HG03457 (cell line): ENCODE measurements at regions not wholly inside any gene's neighbourhood (a gene's known extent, or its start where the extent isn't known, plus 50 kb on each side); places are given as distances from the start of the nearest gene placed in this dataset.

Experiments used
- ATAC-seq: cut with Tn5 transposase; IDR thresholded peaks from one replicate; pipeline ENCODE4 v1.9.1; 2021; ENCODE audit warnings: moderate number of reproducible peaks; ENCODE audit not compliant: unreplicated experiment

DNA sequence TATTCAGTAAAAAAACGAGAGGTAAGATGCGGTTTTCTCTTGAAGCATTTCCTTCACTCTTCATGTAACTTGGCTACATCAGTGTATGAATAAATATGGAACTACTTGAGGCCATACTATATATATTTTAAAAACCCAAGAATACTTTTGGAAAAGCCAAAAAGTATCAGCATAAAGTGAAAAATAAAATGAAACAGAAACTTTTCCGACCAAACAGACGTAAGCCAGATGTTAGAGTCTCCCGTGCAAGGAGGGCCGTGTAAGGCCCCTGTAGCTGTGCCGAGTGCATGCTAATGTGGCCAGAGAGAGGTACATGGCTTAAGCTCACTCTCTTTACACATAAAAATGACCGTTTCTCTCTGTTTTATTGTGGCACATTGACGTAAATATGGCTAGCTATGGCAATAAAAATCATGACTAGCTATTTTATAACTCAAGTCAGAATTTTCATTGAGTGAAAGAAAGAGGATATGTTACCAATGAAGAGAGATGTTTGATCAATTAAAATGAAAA is 140.1 kb upstream of the GMDS start:
- no peak for ATAC-seq

GRCh38 chr6:2384528-2384927 is 139.1 kb upstream of the GMDS start:
- no peak for ATAC-seq

- ATAC-seq, result no peak
These were observed 136.7 kb upstream of the GMDS start for GRCh38 chr6:2381872-2382661.

DNA sequence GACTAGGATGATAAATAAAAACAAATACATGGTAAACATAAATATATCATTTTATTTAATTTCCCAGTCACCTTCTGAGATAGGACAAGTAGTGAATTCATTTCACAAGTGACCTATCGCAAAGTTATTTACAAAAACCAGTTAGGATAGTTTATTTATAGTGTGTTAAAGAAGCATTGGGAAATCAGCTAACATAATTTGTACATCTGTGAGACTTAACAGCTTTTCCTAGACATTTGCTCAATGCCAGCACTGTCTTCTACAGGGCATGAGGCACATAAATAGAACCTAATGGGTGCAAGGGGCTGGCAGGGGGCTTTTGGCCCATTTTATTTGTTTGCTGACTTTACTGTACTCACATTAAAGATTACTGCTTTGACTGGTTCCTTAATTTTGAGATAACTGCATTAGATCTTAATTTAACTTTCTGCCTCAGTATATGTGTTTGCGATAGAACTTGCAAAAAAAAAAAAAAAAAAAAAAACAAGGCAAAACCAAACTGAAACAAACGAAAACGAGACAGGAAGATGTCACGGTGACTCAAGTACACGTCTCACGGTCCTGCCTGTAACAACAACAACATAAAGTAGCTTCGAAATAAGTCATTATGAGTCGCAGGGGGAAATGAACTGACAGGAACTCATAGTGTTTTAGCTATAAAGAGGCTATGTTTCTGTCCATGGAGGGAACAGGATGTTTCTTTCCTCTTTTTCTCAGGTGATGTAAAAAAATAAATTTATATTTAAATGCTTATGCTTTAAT is 133.7 kb upstream of the GMDS start:
- no peak for ATAC-seq

GRCh38 chr6:2378046-2378657 is 132.7 kb upstream of the GMDS start:
- ATAC-seq, result no peak

GRCh38 chr6:2376429-2377355 is 131.3 kb upstream of the GMDS start:
- no peak for ATAC-seq

DNA sequence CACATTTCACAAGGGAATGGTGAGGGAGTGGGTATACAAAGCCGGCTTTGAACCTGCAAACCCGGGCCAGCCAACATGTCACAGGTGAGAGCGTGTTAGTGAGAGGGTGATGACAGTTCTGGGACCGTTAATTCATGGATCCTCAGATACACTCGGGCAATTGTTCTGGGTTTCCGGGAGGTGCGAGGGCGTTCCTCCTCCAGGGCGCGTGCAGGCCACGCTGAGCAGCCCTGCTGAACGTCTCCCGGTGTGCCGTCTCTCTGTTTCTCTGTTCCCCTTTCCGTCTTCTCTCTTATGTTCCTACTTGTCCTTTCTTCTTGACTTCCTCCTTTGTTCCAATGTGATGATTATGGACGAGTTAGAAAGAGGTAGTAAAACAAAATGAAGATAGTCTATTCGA is 130.0 kb upstream of the GMDS start:
- ATAC-seq, result no peak

DNA sequence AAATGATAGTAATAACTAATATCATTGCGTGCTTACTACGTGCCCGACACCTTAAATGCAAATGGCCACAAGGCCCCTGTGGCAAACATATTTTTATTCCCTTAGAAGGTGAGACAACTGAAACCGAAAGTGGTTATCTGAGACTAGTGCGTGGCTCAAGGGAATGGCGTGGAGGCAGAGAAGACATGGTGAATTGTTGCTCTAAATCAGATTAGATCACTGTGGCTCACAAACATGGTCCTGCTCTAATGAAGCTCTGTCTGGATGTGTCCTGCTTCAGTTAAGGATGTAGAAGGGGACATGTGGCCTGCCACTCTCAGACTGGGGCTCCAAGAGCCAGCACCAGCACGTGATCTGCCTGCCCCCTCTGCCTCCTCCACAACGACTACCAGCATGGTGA is 124.2 kb upstream of the GMDS start:
- no peak for ATAC-seq

DNA sequence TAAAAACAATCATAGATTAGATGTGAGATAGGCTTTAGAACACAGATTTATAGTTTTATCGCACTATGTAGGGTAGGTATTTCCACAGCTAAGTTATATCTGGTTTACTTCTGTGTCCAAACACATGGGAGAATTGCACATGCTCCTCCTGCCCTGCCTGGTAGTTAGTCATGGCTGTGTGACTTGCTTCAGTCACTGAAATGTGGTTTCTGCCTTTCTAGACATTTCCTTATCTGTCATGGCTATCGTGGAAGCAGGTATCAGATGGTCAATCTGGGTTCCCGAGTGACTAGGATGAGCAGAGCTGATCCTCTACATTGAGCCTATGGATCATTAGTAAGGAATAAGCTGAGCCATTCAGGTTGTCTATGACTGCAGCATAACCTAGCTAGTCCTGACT is 117.8 kb upstream of the GMDS start:
- ATAC-seq, result no peak

- ATAC-seq, result no peak
These were observed 115.8 kb upstream of the GMDS start for GRCh38 chr6:2361195-2361594.

- no peak for ATAC-seq
These were observed 115.3 kb upstream of the GMDS start for GRCh38 chr6:2360716-2361115.

DNA sequence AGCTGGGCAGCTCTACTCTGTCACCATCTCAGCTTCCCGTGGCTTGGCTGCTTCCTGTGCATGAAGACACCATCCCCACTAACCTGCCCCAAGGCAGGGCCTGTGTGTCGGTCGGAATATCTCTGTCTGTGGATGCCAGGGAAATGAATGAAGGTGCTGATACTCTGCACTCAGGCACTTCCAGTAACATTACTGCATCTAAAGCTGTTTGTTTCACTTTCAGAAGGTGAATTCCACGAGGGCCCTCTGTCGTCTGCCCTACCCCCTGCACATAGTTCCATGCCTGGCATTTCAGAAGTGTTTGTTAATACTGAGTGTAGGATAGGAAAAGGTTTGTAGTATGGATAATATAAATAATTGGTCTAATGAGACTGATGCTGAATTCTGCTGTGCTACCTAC is 114.7 kb upstream of the GMDS start:
- ATAC-seq, result no peak

DNA sequence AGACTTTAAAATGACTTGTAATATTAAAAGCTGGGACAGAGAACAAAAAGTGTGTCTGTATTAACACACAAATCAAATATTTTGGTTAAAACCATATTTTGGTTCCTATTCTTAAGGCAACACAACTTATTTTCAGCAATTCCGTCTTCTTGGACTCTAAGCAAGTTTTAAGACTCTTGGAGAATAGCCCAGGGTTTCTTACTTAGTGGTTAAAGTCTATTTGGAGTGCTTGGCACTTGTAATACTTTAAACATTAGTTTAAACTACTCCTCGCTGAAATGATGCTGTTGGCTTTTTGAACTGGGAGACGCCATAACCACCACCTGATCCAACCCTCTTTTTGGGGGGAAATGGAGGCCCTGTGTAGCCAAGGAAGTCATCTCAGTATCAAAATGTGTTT is 109.7 kb upstream of the GMDS start:
- no peak for ATAC-seq

DNA sequence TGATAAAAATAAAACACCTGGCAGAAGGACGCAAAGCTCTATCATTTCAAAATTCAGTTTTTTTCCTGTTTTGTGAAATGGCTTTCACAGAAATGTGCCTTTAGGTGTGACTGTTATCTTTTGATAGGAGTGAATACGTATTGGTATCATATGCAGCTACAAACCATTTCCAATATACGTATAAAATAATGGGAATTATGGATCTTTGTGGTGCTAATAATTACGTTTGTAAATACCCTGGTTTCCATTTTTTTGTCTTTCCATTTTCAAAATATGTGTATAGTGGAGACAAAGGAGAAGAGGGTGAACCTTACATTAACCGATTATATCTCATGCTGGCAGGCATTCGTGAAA is 108.7 kb upstream of the GMDS start:
- ATAC-seq, result no peak

GRCh38 chr6:2353412-2354137 is 108.2 kb upstream of the GMDS start:
- no peak for ATAC-seq

- ATAC-seq, result no peak
These were observed 106.5 kb upstream of the GMDS start for GRCh38 chr6:2351807-2352431.

GRCh38 chr6:2351090-2351489 is 105.7 kb upstream of the GMDS start:
- ATAC-seq, result no peak

DNA sequence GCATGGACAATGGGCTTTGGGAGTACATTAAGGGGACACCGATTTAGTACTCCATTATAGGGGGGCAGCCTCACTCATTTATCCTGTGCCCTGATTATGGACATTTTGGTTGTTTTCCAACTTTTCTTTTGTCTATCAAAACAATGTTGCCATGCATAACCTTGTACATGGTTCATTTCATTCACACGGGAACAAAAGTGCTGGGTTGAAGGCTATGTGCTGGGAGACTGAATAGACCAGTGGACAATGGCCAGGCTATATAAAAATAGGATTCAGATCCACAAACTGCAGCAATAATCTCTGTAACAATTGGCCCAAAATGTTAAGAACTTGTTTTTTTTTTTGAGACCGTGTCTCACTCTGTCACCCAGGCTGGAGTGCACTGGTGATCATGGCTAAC is 100.7 kb upstream of the GMDS start:
- ATAC-seq, result no peak

DNA sequence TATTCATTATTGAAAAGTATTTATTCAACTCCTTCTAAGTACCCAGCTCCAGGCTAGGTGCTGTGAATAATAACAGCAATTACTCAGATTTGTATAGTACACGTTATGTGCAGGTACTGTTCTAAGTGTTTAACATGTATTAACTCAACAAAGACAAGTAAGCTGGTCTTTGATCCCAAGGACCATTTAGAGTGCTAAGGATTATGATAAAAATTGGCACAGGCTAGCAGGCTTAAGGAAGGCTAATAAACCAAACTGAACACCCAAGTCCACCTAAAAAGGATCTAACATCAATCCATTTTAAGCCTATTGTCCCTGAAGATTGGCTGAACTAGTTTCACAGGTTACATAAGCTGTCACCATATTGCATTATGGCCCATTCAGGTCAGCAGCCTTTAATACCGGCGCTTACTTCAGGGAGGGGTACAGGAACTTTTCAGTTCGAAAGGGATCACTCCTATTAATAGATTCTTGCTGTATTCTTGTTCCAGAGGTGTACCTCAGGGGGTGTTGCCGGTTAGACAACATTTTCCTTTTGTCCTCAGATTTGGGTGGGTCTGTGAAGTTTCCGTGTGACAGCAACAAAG is 99.0 kb upstream of the GMDS start:
- no peak for ATAC-seq
